Stimulated activated CD4-positive, alpha-beta T cell treated with anti-CD3 and anti-CD28 coated beads, TNF-alpha, amount 100 ng/mL, for 24 hours (primary cell): ENCODE measurements at regions not wholly inside any gene's neighbourhood (a gene's known extent, or its start where the extent isn't known, plus 50 kb on each side); places are given as distances from the start of the nearest gene placed in this dataset.

ENCODE experiments used
- DNase-seq, 3 experiments: peaks; one replicate each; pipeline ENCODE4 v3.0.0-alpha.2; 2020; ENCODE audit warnings: low read depth in 3 of 3

DNA sequence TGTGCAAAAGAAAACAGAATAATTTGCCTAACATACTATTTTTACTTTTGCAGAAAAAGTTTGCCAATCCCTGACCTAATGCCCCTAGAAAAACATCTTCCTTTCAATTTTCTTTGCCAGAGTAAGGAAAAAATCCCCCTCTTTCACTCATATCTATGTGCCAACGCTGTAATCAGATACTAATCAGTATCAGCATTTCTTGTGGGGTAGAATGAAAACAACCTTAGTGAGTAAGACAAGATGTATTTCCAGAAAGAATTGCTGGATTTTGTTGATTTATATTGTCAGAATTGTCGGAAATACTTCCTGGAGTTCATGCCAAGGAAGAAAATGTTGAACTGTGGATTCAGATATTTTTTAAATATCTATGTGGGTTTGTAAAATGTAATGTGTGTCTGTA is 1893.8 kb downstream of the NCAM2 start:
- DNase-seq = no peak

DNA sequence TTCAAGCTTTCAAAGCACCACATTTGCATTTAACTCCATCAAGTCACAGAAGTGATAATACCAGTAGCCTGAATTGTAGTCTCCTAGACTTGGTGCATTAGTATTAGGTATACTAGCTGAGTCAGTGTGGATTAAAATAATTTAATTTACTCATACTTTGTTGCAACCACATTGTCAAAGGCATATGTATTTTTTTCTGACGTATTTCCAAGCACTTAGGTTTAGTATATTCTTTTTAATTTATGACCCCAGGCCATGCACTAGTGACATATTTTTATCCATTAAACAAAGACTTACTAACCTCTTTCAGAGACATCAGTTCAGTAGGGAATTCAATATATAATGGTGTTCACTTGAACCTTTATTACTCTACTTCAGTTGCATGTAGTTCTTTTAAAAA is 1894.5 kb downstream of the NCAM2 start:
- no peak for DNase-seq

DNA sequence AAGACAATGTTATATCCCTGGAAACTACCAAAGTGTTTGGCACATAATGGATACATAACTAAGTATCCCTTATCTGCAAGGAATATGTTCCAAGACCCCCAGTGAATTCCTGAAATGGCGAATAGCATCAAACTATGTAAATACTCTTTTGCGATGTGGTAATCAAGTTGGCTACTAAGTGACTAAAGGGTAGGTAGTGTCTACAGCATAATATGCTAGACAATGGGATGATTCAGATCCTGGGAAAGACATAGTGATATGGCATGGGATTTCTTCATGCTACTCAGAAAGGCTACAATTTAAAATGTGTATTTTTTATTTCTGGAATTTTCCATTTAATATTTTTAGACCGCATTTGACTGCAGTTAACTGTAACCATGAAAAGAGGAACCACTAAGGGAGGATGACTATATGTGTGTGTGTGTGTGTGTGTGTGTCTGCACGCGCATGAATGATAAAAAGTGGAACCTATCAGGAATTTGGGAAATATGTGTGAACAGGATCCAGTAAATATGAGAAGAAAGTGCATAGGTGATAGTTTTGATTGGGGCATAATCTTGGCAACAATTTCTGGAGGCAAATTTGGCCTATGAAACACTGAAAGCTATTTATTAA is 1899.9 kb downstream of the NCAM2 start:
- DNase-seq = no peak

DNA sequence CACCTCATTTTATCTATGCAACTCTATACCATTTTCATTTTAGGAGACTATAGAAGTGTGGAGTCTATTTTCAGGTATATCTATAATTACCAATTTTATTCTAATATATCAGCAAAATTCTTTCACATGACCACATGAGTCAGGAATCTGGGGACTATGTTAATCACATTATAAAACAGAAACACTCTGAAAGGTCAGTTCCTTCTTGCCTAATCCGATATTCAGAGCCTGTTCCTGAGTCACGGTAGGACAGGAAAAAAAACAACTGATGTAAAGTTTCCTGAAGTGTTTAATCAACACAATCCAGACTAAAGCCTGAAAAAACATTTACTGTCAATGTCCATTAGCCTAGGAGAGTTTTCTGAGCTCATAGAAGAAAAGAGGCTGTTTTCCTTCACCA is 1902.3 kb downstream of the NCAM2 start:
- DNase-seq = no peak

GRCh38 chr21:22903851-22904250 is 1905.6 kb downstream of the NCAM2 start:
- no peak for DNase-seq

GRCh38 chr21:22904385-22904784 is 1906.2 kb downstream of the NCAM2 start:
- DNase-seq = no peak

GRCh38 chr21:22925032-22925431 is 1926.8 kb downstream of the NCAM2 start:
- no peak for DNase-seq

- no peak for DNase-seq
These were observed 1929.3 kb downstream of the NCAM2 start for GRCh38 chr21:22927469-22927868.

DNA sequence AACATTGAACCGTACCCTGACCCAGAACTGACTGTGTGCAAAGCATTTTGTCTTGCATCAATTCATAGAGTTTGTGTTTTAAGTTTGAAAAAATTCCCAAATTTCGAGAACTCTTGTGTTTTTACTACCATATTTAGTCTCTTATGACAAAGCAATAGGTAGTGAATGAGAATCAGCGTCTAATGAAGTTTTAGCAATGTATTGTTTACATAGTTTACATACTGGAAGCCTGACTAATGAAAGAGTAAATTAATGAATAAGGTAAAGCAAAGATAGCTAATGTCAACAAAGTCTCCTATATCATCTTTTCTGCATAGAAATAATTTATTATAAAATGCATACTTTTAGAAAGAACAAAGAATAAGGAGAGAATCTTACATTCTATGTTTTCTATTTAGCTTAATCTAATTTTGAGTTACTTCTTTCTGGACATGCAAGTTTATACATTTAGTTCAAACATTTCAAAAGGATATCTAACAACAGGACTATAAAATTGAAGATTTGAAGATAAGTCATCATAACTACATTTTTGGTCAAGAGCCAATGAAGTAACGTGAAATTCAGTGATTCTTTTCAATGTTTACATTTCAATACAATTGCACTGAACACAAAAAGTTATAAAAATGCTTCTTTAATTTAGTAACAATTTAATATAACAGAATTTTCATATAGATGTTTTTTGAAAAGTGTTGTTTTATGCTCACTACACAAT is 1943.7 kb downstream of the NCAM2 start:
- no peak for DNase-seq

DNA sequence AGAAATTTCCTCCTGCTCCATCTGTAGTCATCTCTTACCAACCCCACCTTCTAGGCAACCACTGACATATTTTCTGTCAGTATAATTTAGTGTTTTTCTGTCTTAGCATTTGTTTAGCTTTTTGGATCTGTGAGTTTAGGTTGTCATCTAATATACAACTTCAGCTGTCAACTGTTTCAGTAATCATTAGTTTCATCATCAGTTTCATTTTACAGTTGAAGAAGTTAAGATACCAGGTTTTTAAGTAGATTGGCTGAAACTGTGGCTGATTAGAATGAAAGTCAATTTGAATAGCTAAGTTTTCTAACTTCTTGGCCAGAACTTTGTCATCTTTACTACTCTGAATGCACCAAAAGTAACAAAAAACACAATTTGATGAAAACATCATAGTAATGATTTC is 1957.3 kb downstream of the NCAM2 start:
- no peak for DNase-seq

- DNase-seq = no peak
These were observed 1963.0 kb downstream of the NCAM2 start for GRCh38 chr21:22961258-22961657.

GRCh38 chr21:22965455-22966135 is 1967.4 kb downstream of the NCAM2 start:
- DNase-seq = no peak

DNA sequence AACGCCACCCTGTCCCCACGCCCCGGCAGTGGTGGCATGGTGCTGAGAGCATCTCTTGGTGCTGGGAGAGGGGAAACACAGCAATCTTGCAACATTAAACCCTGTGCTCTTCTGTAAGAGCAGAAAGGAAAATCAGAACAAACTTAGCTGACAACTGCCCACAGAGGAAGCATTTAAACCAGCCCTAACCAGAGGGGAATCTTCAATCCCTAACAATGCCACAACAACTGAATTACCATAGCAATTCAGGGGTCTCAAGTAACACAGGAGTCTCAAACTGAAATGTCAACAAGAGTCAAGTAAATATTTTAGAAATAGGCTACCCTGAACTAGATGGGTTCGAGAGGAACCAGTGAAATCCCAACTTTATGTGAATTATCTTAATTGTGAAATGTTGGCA is 1983.6 kb downstream of the NCAM2 start:
- DNase-seq = no peak

DNA sequence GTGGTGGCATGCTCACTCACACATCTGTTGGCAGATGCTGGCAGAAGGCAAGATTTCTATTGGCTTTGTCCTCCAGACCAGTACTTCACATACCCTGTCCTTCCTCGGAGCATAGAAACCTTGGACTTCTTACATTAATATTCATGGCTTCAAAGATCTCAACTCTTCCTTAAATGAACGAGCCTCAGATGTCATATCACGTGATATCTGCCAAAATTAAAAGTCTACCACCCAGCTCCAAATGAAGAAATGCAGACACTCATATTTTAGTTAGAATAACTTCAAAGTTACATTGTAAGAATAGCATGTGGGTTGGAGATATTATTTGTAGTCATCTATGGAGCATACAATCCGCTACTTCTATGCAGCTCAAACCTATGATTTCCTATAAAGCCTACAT is 1994.9 kb downstream of the NCAM2 start:
- no peak for DNase-seq

DNA sequence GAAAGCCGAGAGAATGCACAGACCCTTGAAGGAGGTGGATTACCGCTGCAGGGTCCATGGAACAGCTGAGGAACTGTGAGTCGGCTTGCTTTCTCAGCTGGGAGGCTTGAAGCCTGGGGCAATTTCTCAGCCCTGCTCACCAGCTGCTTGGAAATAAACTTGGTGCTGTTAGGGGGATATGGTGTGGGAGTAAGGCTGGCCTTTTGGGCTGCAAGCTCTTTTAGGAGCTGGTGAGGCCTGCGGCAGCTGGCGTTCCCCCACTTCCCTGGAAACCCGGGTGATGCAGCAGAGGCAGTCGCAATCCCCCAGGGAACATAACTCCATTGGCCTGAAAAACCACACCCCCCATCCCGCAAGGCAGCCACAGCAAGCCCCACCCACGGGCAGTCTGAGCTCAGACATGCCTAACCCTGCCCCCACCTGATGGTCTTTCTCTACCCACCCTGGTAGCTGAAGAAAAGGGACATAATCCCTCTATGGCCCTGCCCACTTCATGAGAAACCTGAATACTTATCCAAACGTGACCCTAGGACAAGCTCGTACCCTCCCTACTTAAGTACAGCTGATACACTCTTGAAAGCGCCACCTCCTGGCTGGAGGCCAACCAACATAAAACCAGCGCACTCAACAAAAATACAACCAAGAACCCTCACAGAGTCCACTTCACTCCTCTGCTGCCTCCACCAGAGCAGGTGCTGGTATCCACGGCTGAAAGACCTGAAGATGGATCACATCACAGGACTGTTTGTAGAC is 1995.8 kb downstream of the NCAM2 start:
- DNase-seq = no peak

- DNase-seq = no peak
These were observed 2005.7 kb downstream of the NCAM2 start for GRCh38 chr21:23003951-23004350.

GRCh38 chr21:23008601-23009202 is 2010.5 kb downstream of the NCAM2 start:
- no peak for DNase-seq

DNA sequence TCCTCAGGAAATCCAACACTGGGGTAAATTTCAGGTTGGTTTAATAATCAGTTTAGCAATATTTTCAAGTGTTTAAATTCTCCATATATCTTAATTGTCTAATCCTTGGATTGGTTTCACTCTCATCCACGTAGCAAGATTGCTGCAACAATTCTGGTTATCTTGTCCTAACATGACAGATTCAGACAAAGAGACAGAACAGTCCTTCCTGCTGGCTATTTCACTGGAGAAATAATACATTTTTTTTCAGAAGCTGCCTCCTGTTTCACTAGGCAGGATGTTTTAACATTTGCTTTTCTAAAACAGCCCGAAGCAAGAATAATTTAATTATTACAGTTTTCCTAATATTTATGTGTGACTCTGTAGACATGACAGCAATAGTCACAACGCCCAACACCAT is 2011.2 kb downstream of the NCAM2 start:
- DNase-seq = no peak

DNA sequence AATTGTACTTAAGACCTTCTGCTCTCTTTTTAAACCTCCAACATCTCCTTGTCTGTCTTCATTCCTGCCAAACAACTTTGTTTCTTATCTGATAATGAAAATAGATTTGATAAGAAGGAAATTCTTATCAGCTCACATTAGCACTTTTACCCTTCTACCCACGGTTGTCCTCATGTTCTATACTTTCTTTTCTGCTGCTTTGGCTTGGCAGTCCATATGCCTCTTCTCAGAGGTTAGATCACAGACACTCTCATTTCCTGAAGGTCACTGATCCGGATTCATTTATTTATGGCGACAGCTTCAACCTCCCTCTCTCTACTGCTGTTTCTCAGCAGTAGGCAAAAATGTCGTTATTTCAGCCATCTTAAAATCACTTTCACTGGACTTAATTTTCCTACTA is 2015.8 kb downstream of the NCAM2 start:
- no peak for DNase-seq

- no peak for DNase-seq
These were observed 2018.4 kb downstream of the NCAM2 start for GRCh38 chr21:23016617-23017016.

DNA sequence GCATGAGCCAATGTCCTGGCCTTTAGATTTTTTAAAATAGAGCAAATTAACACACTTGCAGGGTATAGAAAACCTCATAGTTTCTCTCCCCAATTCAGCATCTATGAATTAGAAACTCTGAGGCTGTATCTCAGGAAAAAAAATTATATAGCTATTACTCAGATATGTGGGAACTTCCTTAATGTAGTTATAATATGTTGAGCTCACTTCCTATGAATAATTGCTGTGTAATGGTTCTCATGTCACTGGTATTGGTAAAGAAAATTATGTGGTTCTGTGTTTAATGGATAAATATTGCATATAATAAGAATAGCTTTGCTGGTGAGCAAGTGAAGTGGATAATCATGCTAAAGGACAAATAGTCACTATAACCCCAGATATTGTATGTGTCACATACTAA is 2019.8 kb downstream of the NCAM2 start:
- no peak for DNase-seq

GRCh38 chr21:23020969-23021368 is 2022.8 kb downstream of the NCAM2 start:
- no peak for DNase-seq
